Sigmoid colon (tissue), 3 donors: ENCODE measurements at regions not wholly inside any gene's neighbourhood (a gene's known extent, or its start where the extent isn't known, plus 50 kb on each side); places are given as distances from the start of the nearest gene placed in this dataset.

ENCODE experiments used
- CTCF ChIP-seq, 4 experiments: fragments of 450-650 bp in 3 of 4; fragments of 200-600 bp in 1 of 4; IDR thresholded peaks; one replicate each; pipeline ENCODE4 v1.5.1; 2016 to 2019; ENCODE audit warnings: antibody characterized with exemption in 4 of 4, mild to moderate bottlenecking in 3 of 4, moderate library complexity in 2 of 4
- POLR2A ChIP-seq, 2 donors: fragments of 450-650 bp; IDR thresholded peaks; one replicate each; pipeline ENCODE4 v1.6.1; 2016; ENCODE audit warnings: antibody characterized with exemption in 2 of 2, mild to moderate bottlenecking in 2 of 2, moderate library complexity in 2 of 2

DNA sequence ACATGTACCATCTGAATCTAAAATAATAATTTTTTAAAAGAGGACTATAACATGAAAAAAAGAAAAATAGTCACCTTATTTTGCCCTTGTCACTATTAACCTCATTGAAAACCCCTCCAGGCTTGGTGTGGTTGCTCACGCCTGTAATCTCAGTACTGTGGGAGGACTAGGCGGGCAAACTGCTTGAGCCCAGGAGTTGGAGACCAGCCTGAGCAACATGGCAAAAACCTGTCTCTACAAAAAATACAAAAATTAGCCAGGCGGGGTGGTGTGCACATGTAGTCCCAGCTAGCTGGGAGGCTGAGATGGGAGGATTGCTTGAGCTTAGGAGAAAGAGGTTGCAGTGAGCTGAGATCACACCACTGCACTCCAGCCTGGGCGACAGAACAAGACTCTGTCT lies 126.3 kb upstream of the KRAS start:
- no peak for TF ChIP-seq CTCF (IDR thresholded peaks at IDR 0.05)
- no peak for TF ChIP-seq POLR2A (IDR thresholded peaks at IDR 0.05)
